ENCODE measurements at regions not wholly inside any gene's neighbourhood (a gene's known extent, or its start where the extent isn't known, plus 50 kb on each side); places are given as distances from the start of the nearest gene placed in this dataset.

DNA sequence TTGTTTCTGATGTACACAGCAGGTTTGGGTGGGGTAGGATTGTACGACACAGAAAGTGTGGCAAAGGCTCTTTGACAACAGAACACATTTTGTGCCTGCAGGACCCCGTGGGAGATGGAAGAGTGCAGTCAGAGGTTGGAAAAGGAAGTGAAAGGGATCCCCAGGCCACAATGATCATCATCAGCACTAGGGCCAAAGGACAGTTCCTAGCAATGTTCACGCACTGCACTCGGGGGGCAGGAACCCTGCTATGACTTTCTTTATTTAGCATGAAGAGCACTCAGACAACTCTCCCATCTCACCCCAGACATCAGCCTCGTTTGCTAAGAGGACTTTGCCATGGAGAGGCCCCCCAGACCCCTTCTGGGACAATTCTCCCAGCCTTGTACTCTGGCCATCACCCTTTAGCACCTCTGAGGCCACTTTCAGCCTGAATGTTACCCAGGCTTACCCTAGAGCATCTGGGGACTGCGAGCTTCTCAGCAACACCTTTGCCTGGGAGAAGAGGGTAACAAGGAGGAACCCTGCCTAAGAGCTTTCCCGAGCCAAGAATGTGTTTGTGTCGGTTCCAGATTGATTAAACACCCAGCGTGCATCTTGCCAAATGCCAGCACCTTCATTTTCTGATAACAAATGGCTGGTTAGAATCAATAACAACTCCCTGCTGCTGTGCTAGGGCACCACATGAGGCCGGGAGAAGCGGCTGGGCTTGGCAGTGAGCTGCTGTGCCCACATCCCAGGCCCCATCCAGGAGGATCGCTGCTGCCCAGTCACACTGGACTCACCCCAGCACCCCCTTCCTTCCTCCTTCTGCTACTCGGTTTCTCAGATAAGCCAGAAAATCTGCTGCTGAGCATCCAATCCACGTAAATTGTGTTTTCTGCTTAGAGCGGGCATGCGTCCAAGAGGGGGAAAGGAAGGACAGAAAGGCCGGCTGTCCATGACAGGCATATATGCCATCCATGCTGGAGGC is 633.1 kb downstream of the AJAP1 start:
- no peak for TF ChIP-seq EZH2 (IDR thresholded peaks at IDR 0.05; ENCODE audit: borderline replicate concordance, insufficient read depth, low read depth, low read length, poor library complexity, severe bottlenecking)
- no peak for TF ChIP-seq CTCF (IDR thresholded peaks at IDR 0.05)
